M059J (cell line): ENCODE measurements at regions not wholly inside any gene's neighbourhood (a gene's known extent, or its start where the extent isn't known, plus 50 kb on each side); places are given as distances from the start of the nearest gene placed in this dataset.
A peak's percentile ranks its signal among the peaks of the same experiment; 100 is the strongest.

Experiments used
- DNase-seq: peaks from one replicate; pipeline ENCODE4 v3.0.0-alpha.2; 2012; ENCODE audit warnings: low read depth

DNA sequence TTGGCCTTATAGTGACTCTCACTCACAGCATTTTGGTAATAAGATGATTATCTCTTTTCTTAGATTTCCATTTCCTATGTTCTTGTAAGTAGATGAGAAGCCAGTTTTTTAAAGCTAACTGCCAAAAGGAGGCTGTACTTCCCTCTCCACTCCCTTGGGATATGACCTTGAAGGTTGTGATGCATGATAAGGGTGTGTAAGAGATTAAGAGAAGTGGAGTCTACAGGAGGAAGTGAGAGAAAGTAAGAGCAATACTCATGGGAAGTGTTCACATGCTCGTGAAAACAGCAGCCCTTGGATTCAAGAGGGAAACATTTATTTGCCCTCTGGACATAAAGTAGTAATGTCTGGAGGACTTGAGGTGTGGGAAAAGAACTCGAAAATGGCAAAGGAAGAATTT is 171.5 kb downstream of the EVA1A start:
- no peak for DNase-seq

DNA sequence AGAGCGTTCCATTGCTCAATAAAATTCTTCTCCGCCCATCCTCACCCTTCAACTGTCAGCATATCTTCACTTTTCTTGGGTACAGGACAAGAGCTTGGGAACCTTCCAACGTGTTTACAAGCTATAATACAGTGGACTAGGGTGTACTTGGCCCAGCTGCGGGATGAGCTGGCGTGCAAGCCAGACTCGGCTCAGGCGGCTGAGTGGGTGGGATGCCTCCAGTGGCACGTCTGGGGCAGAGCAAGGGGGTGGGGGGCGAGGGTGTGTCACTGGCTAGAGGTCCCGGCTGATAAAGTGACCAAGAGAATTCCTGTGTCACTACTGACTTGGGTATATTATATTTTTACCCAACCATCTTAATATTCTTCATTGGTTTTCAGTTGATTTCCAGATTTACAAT is 179.7 kb downstream of the EVA1A start:
- DNase-seq, result no peak

DNA sequence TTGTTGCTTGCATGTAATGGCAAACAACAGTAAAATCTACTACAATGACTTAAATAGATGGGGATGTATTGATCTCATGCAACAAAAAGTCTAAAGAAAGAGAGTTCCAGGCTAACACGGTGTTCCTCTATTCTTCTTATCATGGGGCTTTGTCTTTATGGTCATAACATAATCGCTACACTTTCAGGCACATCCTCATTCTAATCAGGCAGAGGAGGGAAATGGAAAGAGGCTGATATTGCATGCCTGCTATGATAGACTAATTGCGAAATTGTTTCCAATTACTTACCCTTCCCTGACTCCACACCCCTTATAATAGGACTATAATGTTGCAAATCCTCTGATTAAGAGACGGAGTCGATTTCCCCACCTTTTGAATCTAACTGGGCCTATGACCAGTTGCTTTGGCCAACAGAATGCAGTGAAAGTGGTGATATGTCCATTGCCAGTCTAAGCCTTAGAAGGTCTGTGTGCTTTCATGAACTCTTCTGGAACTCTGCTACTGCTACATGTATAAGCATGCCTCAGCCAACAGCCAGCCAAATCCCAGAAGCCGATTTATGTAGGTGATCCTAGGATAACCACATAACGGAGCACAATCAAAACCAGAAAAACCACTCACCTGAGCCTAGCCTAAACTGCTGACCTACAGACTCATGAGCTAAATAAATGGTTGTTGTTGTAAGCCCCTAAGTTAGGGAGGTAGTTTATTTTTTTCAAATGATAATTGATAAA is 180.3 kb upstream of the TACR1 start:
- no peak for DNase-seq

DNA sequence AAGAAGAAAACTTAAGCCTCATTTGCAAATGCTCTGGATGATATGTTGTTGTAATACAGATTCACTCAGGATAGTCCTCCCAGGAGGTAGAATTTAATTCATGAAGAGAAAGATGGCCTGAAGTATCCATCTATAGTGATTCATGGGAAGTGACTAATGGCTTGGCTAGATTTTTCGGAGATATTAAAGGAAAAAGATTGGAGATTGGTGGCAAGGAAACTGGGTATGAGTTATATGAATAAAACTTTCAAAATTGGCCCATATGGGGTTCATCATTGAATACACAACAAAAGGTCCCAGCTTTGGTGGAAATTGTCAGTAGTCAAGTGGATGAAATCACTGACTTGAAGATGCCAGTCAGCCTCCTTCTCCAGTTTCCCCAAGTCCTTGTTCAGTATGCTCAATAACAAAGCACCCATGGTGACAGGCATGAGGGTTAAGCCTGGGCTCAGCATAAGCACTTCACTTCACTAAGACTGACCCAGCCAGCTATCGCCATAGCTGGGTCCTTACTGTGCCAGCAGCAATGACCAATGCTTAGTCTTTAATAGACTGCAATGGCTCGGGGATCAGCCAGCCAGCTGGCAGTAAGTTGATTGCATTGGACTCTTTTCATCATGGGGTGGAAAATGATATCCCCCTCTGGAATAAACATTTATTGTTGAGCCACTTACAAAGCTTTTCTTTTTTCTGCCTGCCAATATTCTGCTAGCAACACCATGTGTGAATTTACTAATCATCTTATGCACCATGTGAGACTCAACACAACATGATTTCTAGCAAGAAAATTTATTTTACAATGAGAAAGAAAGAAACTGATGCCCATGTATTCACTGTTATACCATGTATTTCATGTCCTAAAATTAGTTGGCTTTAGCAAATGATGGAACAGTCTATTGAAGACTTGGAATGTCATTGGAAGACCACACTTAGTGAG is 176.6 kb upstream of the TACR1 start:
- peak; percentile 67 for DNase-seq

DNA sequence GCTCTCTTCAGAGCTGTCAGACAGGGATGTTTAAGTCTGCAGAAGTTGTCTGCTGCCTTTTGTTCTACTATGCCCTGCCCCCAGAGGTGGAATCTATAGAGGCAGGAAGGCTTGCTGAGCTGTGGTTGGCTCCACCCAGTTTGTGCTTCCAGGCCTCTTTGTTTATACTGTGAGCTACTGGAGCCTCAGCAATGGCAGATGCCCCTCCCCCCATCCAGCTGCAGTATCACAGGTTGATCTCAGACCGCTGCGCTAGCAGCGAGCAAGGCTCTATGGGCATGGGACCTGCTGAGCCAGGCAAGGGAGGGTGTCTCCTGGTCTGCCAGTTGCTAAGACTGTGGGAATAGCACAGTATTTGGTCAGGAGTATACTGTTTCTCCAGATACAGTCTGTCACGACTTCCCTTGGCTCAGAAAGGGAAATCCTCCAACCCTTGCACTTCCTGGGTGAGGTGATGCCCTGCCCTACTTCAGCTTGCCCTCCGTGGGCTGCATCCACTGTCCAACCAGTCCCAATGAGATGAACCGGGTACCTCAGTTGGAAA is 175.2 kb upstream of the TACR1 start:
- DNase-seq, result peak; percentile 34

DNA sequence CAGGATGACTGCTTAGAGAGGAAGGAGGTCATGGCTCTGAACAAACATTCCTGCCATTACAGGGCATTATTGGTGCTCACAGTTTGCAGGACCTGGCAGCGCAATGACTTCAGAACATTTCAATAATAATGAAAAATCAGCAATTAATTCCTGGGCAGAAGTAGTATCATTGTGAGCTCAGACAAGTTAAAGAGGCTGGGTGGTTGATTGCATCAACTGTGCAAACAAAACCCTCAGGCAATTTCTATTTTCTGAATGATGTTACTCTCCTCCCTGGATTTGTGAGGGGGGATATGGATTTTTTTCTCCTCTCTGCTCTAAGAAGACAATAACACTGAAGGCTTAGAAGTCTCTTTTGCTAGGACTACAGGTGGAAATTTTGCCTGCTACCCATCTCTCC is 168.1 kb upstream of the TACR1 start:
- no peak for DNase-seq

DNA sequence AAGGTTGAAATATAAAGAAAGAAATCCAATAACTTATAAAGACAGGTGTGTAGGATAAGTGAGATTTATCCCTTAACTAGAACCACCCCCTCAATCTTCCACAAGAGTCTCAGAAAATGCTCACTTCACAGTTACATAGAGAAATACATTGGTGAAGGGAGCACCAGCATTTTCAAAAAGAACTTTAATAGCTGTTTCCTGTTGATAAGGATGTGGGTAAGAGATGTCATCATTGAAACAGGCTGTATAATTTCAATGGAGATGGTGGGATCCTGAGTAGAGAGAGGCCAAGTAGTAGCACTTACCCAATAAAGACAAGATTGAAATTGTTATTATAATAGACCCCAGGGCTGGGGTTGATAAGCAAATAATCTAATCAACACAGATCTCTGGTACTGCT is 162.2 kb upstream of the TACR1 start:
- DNase-seq, result no peak

DNA sequence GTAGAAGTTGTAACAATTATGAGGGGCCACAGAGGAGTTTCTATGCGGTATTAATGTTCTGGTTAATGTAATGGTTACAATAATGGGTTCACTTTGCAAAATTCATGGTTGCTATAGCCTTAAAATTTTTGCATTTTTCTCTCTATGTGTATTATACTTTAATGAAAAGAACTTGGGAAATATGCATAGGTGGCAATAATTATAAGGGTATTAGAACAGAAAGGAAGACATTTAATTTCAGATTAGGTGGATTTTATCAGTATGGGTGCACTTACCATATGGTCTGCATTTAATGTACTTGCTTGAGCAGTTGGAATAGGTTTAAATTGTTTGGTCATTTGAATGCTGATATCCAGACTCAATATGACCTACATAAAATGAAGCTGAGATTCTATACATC is 161.6 kb upstream of the TACR1 start:
- no peak for DNase-seq

DNA sequence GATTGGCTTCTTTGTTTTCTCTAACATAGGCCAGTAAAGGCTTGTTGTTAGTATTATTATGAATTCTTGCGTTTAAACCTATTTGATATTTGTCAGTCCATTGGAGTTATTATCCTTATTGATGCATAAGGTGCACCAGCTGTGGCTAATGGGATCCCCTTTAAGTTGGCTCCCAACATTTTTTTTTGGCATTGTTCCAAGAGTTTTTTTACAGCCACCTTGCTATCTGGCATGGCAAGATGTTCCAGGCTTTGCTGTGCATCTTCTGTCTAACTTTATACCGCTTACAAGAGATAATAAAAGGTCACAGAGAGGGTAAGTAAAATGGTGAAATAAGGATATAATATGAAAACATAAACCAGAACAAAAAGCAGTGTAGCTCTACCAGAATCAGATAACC is 157.5 kb upstream of the TACR1 start:
- DNase-seq, result no peak

DNA sequence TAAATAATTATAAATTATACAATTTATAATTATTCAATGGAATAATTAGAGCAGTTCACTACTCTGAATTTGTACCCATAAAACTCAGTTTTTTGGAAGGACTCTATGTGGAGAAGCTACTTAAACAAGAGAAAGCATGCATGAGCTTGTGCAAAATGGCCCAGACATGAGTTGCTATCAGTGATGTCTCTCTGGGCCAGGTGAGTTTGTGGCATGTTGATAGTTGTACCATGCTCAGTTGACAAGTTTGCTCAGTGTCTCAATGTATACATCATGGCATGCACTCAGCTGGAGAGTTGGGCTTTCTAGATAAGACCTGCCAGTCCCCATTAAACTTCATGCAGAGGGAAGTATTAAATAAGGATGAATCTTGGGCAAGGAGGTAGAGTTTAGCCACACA is 153.8 kb upstream of the TACR1 start:
- DNase-seq, result no peak

DNA sequence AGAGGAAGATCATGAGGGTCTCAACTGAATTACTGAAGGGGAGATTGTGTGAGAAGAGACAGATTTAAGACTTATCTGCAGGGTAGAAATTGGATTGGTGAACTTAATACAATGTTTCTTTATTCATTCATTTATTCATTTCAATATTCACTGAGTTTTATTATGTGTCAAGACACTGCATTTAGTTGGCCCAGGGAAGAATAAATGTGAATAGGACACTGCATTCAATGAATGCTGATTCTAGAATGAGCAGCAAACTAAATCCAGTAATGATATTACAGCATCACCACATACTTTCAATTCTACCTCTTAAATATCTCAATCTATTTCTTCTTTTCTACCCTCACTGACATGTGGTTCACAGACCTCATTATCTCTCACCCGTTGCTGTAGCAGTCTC is 149.0 kb upstream of the TACR1 start:
- DNase-seq, result no peak

DNA sequence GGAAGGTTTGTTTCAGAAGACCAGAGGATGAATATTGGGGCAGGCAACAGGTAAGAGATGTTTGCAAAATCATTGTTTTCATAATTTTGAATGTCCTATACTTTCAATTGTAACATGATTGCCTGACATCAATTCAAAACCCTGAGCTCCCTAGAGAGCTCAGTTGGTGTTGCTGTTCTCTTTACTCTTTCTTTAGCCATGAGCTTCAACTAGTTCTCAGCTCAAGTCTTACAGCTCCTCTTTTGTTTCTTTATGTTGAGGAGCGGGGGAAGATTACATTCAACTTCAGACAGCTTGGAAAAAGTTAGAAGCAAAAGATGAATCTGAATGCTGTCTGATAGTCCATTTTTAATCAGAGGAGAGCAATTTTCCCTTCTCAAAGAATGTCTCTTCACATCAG is 144.8 kb upstream of the TACR1 start:
- DNase-seq, result no peak

DNA sequence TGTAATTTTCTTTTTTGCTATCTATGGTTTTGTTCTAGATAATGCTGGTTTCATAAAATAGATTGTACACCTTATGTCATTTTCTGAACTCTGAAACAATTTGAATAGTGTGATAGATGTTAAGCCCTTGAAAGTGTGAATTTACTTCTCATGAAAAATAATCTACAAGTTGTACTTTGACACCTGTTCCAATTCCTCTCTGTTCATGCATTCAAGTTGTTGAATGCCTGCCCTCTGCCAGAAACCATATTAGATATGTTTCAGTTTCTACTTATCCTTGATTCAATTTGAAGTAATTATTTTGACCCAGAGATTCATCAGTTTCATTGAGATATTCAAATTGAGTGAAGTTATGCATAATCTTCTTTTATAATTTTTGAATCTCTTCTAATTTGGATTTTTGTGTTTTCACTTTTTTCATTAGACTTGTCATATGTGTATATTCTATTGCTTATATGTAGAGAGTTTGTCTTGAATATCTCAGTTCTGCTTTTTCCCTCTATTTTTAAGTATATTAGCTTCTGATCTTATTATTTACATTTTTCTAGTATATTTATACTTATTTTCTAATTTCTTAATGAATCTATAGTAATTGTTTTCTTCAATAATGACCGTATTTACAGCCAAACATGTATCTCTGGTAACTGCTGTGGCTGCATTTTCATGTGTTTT is 143.3 kb upstream of the TACR1 start:
- no peak for DNase-seq

DNA sequence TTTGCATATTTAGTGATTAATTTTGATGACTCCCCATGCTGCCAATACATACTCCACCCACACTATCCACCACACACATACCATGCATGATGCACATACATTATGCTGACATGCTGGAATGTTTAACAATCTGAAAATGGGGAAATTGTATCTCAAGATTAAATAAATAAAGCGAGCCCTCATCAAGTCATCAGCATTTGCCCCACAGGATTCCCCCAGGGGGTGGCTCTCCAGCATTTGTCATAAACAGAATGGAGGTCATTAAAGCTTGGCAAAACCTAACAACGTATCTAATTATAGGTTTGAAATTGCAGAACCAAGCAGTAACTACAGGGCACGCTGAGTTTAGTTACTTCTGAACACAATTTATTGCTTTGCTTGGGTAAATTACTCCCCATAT is 141.2 kb upstream of the TACR1 start:
- DNase-seq, result peak; percentile 60

DNA sequence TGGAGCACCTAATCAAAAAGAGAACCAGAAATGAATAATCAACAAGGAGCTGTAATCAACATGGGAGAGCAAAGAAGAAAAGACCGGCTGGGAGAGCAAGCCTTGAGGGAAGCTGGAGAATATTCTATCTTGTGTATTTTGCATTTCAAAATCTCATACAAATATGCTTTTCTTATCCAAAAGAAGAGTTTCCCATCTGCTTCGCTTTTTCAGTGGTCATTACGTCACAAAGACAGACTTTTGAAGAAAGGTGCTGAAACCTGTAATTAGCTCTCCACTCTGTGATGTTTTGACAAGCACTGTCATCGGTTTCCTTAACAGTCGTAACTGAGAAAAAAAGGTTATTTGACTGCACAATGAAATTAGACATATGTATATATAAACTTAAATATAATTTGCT is 139.1 kb upstream of the TACR1 start:
- DNase-seq, result no peak

DNA sequence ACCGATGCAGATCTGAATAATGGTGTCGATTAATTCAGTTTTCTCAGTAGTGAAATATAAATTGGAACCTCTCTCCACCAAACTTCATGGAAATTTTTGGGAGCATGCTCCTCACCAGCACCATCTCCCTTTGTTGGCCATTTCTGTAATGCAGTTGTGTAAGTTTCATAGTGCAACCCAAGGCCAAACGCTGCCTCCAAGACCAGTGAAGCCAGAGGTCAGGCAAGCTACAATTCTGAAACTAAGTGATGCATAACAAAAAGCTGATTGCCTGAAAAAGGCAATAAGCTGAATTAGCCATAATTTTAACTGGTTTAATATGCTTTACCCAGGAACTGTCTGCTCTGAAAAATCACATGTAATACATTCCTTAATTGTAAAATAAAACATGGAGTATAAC is 138.3 kb upstream of the TACR1 start:
- no peak for DNase-seq

DNA sequence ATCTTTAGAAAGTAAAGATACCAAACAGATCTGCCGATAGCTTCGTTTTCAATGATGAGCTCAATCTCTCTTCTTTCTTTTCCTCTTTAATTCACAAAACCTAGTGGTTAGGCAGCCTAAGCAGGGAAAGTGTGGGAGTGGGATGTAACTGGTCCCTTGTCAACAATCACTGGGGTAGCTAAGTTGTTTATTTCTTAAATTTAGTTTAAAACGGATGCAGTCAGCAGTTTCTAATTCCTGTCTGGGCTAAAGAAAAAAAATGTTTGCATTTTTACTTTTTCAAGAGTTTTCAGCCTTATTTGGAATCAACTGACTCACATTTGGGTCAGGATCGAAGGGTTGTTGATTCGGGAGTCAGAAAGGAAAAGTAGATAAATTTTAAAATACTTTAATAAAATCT is 137.7 kb upstream of the TACR1 start:
- DNase-seq, result no peak

DNA sequence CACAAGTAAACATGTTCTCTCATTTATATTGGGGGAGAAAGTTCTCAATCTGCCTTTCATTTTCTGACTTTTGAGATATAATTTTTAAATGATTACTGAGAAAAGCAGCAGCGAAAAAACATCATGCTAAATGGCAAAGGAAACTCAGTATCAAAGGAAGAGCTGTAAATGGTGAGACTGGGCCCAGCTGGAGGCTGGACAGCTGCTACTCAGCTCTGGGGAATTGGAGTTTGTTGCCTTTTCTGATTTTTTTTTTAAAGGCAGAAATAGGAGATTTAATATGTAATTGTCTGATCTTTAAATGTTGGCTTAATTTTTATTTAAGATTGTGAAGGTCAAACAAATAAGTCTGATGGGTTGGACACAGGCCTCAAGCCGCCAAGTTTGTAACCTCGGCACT is 137.1 kb upstream of the TACR1 start:
- DNase-seq, result no peak

DNA sequence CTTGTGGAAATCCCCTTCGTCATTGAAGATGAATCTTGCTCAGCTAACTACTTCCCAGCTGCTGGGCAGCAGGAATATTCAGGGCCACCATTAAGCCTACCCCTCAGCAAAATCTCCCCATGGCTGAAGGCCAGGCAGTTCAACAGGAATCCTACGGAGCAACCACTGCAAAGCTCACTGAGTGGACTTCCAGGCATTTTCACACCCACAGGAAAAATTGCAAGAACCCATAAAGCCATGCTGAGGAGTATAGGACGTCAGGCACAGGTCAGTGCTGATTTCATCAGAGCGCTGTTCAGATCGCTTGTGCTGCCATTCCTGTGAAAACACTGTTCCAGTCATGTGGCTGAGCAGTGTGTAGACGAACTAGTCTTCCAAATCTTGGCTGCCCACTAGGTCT is 134.8 kb upstream of the TACR1 start:
- DNase-seq, result no peak

DNA sequence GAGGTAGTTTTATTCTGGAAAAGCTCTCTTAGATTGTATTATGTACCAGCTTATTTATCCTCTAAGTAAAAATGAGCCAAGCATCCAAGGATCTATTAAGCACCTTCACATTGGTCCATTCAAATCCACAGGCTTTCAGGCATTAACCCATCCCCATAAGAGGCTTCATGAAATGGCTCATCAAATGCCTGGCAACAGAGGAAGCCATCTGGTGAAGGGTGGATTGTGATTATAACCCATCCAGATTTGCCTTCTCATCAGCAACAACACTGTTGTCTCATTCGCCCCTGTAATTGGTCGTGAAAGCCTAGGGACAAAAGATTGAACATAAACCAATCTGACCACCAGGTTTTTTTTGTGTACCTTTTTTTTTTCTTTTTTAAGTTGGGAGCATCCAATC is 134.3 kb upstream of the TACR1 start:
- DNase-seq, result no peak

DNA sequence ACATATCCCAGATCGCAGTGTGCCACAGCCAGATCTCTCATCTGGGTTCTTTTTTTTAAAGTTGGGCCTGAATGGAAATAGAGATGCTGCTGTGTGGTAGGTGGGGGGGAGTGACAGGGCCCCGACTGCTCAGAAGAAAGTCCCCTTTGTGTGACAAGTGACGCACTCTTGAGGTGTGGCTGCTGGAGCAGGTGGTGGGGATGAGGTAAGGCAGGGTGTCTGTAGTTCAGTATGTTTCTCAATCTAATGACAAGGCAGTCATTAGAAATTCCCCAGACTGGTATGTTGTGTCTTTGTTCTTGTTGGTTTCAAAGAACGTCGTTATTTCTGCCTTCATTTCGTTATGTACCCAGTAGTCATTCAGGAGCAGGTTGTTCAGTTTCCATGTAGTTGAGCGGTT is 128.8 kb upstream of the TACR1 start:
- DNase-seq, result no peak

DNA sequence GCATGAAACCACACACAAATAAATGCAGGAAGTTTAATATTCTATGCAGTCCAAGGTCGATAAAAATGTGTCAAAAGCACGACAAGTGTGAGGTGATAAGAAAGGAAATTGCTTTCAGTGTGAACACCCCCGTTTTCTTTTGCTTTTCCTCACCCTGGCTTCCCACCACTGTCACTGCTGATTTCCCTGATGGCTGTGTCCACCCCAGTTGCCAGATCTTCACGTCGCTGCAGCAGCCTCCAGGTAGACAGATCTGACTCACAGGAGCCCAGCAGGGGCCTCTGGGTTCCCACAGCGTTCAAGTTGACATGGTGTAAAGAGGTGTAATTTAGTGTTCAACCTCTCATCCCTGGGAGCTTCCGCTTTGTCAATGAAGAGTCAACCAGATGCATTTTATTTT is 128.0 kb upstream of the TACR1 start:
- no peak for DNase-seq

DNA sequence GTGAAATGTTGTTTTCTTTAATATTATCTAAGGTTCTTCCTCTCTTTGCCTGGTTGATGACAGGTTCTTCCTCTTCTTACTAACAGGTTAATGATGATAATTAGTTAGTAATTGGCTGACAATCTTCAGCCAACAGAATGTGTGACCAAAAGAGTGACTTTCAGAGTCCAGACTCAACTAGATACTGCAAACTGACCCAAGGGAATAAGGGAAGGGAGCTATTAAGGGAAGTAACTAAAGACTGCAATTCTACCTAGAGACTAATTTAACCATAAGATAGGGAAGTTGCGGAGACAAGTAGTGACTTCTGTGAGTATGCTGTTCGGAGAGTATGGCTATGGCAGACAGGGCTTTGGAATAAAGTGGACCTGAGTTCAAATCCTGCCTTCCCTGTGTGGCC is 127.3 kb upstream of the TACR1 start:
- no peak for DNase-seq
